NCI-H748 (cell line): ENCODE measurements at regions not wholly inside any gene's neighbourhood (a gene's known extent, or its start where the extent isn't known, plus 50 kb on each side); places are given as distances from the start of the nearest gene placed in this dataset.
"Not testable (repeated sequence)": the region's sequence is repeated elsewhere in the genome, so short reads cannot be mapped to it uniquely, and the experiment has no call there.

ENCODE experiments used
- DNase-seq: peaks from one replicate; lab custom pipeline; 2025; ENCODE audit not compliant: unreplicated experiment; lab: John Stamatoyannopoulos, UW

DNA sequence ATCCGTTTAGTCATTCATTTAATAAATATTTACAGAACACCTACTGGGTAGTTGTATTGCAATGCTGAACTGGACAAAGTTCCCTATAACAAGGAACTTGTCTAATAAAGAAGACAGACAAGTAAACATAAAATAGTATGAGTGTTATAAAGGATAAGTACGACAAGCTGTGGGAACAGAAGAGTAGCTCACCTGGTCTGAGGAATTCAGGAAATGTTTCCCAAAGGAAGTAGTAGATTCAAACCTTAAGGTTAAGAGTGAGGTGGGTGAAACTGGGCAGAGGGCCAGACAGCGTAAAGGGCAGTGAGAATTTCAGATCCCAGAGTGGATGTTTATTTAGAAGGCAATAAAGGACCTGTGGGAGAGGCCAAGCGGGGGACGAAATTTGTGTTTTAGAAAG is 72.3 kb upstream of the CD2AP start:
- peak; percentile 72 for DNase-seq

DNA sequence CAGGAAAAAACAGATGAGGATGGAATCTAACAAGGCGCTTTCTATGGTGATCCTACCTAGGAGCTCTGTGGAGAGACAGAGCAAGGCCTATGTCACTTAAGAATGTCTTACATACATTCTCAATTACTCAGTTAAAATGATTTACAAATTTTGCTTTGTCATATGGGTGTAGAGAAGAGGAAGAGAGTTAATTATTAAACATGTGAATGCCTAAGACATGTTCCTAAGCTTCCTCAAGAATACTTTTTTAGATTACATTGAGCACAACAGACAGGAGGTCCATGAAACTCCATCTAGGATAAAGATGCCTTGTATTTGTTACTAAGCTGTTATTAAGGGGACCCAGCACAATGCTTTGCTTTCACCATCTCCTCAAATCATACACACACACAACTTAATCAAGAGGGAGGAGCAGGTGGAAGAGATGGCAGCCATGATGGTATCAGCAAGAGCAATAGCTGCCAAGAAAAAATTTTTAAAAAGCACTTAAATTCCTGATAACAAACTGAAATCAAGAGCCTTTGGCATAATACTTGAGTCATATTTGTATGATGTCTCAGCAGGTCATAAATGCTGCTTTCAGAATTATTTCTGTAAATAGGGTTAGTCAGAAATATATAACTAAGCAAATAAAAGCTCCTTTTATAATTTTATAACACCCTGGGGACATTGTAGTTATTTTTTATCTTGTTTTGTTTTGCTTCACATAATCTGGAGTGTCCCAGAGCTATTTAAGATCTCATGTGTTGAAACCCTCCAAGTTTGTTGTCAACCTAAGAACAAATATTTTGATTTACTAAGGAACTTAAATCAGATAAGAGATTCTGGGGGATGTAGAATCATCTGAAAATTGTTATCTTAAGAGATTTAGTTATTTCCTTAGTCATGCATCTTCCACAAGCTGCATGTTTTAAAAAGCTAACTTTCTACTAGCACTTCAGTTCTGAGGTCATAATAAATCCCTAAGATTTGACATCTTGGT is 70.0 kb upstream of the CD2AP start:
- DNase-seq = no peak

DNA sequence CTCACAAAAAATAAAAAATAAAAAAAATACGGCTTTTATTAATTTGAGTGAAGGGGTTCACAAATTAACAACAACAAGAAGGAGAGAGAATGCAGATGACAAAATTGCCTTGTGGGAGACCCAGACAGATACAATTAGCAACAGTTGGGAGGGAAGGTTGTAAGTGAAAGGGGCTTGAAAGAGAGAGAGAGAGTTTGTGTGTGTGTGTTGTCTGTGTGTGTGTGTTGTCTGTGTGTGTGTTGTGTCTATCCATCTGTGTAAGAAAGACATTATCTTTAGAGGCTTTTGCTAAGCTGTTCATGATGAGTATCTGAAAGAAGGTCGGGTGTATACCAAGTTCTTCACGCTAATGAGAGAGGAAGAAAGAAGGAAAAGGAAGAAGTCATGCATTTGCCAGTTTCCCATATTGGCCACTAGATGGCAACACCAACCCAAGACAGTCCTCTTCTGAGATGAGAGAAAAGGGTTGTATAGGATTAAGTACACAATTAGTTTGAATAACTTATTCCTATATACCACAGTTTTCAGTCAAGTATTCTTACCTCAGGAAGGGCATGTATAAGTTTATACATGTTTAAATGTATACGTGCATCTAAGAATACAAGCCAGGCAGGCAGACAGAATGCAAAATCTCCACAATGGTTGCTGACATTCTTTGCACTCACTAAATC is 63.7 kb upstream of the CD2AP start:
- peak; percentile 76 for DNase-seq

- DNase-seq = peak; percentile 53
These were observed 63.0 kb upstream of the CD2AP start for GRCh38 chr6:47414423-47415167.

DNA sequence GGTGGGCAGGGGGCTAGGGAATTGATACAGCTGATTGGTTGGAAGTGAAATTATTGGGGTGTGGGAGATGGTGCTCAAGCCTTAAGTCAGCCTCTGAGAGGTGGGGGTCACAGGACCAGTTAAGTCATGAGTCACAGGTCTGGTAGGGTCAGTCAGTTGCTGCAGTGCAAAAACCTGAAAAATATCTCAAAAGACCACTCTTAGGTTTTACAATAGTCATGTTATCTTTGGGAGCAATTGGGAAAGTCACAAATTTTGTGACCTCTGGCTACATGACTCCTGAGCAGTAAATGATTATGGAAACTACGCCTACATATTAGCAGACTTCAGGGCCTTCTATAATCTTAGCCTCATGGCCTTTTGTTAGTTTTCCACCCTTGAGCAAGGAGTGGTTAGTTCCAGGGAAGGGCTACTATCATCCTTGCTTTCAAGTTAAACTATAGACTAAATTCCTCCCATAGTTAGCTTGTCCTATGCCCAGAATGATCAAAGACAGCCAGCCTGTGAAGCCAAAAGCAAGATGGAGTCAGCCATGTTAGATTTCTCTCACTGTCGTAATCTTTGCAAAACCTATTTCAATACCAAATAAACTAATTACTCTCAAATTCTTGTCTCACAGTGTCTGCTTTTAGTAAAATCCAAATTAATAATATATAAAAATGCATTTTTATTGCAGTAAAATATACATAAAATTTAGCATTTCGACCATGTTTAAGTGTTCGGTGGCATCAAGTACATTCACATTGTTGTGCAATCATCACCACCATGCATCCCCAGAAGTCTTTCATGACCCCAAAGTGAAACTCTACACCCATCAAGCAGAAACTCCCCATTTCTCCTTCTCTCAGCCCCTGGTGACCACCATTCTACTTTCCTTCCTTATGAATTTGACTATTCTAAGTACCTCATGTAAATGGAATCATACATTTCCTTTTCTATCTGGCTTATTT is 60.9 kb upstream of the CD2AP start:
- no peak for DNase-seq

- DNase-seq = no peak
These were observed 58.0 kb upstream of the CD2AP start for GRCh38 chr6:47419621-47420020.

- peak; percentile 38 for DNase-seq
These were observed 56.9 kb upstream of the CD2AP start for GRCh38 chr6:47420394-47421371.

- no peak for DNase-seq
These were observed 54.5 kb upstream of the CD2AP start for GRCh38 chr6:47423079-47423478.

DNA sequence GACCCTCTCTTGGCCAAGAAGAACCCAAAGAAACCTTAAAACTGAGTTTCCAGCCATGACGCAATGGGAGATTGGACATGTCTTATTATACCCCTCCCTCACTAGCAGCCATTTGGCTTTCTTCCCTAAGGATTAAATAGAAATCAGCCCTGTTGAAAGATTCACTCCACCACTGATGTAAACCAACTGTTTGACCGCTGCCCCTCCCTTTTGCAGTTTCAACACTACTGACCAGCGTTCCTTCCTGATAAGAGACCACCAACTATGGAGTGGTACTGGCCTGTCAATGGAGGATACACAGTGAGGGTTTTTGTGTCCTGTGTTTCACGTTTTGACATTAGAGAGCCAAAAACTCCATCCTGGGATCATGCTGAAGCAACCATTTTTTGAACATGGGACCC is 53.2 kb upstream of the CD2AP start:
- DNase-seq = no peak

- DNase-seq = not testable (repeated sequence)
These were observed 51.9 kb upstream of the CD2AP start for GRCh38 chr6:47425724-47426123.

GRCh38 chr6:47426524-47427302 is 50.9 kb upstream of the CD2AP start:
- no peak for DNase-seq

- DNase-seq = no peak
These were observed 49.9 kb upstream of the CD2AP start for GRCh38 chr6:47427680-47428079.
